ENCODE measurements at regions not wholly inside any gene's neighbourhood (a gene's known extent, or its start where the extent isn't known, plus 50 kb on each side); places are given as distances from the start of the nearest gene placed in this dataset.

- TF ChIP-seq, protein P1, sequence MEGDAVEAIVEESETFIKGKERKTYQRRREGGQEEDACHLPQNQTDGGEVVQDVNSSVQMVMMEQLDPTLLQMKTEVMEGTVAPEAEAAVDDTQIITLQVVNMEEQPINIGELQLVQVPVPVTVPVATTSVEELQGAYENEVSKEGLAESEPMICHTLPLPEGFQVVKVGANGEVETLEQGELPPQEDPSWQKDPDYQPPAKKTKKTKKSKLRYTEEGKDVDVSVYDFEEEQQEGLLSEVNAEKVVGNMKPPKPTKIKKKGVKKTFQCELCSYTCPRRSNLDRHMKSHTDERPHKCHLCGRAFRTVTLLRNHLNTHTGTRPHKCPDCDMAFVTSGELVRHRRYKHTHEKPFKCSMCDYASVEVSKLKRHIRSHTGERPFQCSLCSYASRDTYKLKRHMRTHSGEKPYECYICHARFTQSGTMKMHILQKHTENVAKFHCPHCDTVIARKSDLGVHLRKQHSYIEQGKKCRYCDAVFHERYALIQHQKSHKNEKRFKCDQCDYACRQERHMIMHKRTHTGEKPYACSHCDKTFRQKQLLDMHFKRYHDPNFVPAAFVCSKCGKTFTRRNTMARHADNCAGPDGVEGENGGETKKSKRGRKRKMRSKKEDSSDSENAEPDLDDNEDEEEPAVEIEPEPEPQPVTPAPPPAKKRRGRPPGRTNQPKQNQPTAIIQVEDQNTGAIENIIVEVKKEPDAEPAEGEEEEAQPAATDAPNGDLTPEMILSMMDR (IDR thresholded peaks at IDR 0.05), result no peak
- TF ChIP-seq REST (IDR thresholded peaks at IDR 0.05; ENCODE audit: insufficient read depth in 1 of 2, low read depth in 2 of 2, low read length in 1 of 2), result no peak
- no peak for TF ChIP-seq POLR2AphosphoS5 (IDR thresholded peaks at IDR 0.05; ENCODE audit: low read depth, low read length)
These were observed 123.2 kb downstream of the BDH1 start for GRCh38 chr3:197432384-197433127.

Measured in Panc1 (cell line).